GM13976 (cell line): ENCODE measurements at regions not wholly inside any gene's neighbourhood (a gene's known extent, or its start where the extent isn't known, plus 50 kb on each side); places are given as distances from the start of the nearest gene placed in this dataset.
"Not testable (repeated sequence)": the region's sequence is repeated elsewhere in the genome, so short reads cannot be mapped to it uniquely, and the experiment has no call there.

Experiments
- DNase-seq: peaks from one replicate; pipeline ENCODE4 v3.0.0; 2012; ENCODE audit warnings: low spot score
- CTCF ChIP-seq: IDR thresholded peaks from 2 replicates; pipeline ENCODE4 v1.5.1; 2012; ENCODE audit warnings: borderline replicate concordance, mild to moderate bottlenecking; ENCODE audit not compliant: insufficient read depth; ENCODE audit errors: extremely low read depth, missing control alignments, control extremely low read depth
- in situ Hi-C: fragments of 300-500 bp; cut with MboI; formaldehyde crosslinking; loops from one replicate; pipeline ENCODE4 v1.12.0; 2022; ENCODE audit warnings: low sequenced_read_pairs, mixed read lengths, inconsistent platforms; ENCODE audit not compliant: unreplicated experiment

- no peak for DNase-seq
- TF ChIP-seq CTCF = no peak
- in situ Hi-C loops = no loop called here
These were observed 443.4 kb downstream of the BCAT1 start for GRCh38 chr12:24505366-24506015.

GRCh38 chr12:24503477-24503876, 445.4 kb downstream of the BCAT1 start:
- in situ Hi-C loops, DNase-seq: not testable (repeated sequence)

- no peak for TF ChIP-seq CTCF
- no peak for DNase-seq
- in situ Hi-C loops = no loop called here
These were observed 448.1 kb downstream of the BCAT1 start for GRCh38 chr12:24500831-24501230.

GRCh38 chr12:24500421-24500820, 448.5 kb downstream of the BCAT1 start:
- no peak for DNase-seq
- in situ Hi-C loops = no loop called here
- TF ChIP-seq CTCF = no peak

- TF ChIP-seq CTCF = no peak
- no peak for DNase-seq
- in situ Hi-C loops = no loop called here
These were observed 449.5 kb downstream of the BCAT1 start for GRCh38 chr12:24499151-24500146.

GRCh38 chr12:24496755-24497154, 452.1 kb downstream of the BCAT1 start:
- DNase-seq = no peak
- no peak for TF ChIP-seq CTCF
- in situ Hi-C loops = no loop called here

GRCh38 chr12:24494401-24494800, 454.5 kb downstream of the BCAT1 start:
- TF ChIP-seq CTCF = no peak
- DNase-seq = no peak
- in situ Hi-C loops = no loop called here
